Breast epithelium (tissue), 3 donors: ENCODE measurements at regions not wholly inside any gene's neighbourhood (a gene's known extent, or its start where the extent isn't known, plus 50 kb on each side); places are given as distances from the start of the nearest gene placed in this dataset.

Experiments used
- POLR2A ChIP-seq: fragments of 450-650 bp; IDR thresholded peaks from one replicate; pipeline ENCODE4 v1.6.1; 2016; ENCODE audit warnings: antibody characterized with exemption, mild to moderate bottlenecking, moderate library complexity
- TF ChIP-seq, protein P1 (sequence below), 3 donors: fragments of 450-650 bp; IDR thresholded peaks; one replicate each; pipeline ENCODE4 v1.5.1; 2016 to 2017; ENCODE audit warnings: antibody characterized with exemption in 3 of 3, mild to moderate bottlenecking in 3 of 3, moderate library complexity in 3 of 3

DNA sequence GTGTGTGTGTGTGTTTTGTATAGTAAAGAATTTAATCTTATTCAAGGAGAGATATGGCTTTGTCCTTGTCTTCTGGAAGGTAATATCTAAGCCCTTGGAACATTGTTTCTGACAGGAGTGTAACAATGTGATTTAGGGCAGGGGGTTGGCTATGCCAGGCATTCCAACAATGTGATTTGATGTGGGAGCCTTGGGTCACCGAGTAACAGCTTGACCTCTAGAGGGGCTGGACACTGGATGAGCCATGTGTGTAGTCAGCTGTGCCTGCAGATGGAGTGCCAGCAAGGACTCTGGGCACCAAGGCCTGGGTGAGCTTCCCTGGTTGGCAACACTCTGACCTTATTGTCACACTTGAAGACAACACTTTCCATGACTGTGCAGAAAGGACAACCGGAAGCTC, 336.1 kb upstream of the ZP4 start:
- TF ChIP-seq POLR2A, result no peak
- TF ChIP-seq, protein P1, sequence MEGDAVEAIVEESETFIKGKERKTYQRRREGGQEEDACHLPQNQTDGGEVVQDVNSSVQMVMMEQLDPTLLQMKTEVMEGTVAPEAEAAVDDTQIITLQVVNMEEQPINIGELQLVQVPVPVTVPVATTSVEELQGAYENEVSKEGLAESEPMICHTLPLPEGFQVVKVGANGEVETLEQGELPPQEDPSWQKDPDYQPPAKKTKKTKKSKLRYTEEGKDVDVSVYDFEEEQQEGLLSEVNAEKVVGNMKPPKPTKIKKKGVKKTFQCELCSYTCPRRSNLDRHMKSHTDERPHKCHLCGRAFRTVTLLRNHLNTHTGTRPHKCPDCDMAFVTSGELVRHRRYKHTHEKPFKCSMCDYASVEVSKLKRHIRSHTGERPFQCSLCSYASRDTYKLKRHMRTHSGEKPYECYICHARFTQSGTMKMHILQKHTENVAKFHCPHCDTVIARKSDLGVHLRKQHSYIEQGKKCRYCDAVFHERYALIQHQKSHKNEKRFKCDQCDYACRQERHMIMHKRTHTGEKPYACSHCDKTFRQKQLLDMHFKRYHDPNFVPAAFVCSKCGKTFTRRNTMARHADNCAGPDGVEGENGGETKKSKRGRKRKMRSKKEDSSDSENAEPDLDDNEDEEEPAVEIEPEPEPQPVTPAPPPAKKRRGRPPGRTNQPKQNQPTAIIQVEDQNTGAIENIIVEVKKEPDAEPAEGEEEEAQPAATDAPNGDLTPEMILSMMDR (IDR thresholded peaks at IDR 0.05), result no peak
